ENCODE measurements at regions not wholly inside any gene's neighbourhood (a gene's known extent, or its start where the extent isn't known, plus 50 kb on each side); places are given as distances from the start of the nearest gene placed in this dataset.

DNA sequence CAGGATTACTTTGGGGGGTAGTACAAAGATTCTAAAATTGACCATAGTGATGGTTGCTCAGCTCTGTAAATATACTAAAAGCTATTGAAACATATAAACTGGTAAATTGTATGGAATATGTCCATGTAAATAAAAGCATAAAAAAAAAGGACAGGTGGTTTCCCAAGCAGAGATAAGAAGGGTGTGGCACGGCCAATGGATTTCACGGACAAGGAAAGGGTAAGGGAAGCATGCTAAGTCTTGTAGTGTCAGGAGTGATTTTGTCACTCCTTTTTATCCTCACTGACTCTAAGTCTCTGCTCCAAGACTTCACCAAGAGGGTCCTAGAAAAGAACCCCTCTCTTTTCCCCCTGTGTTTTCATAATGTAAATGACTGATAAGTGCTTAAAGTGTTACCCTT lies 229.2 kb downstream of the SPTSSA start:
- POLR2A ChIA-PET = no interaction called here
- no peak overlapping the region for H3K4me2 ChIP-seq (ENCODE audit: low read length)

More for the DNA sequence above, 229.2 kb downstream of the SPTSSA start:
- Histone ChIP-seq H3K4me1 (ENCODE audit: control insufficient read depth in 1 of 2, insufficient read depth in 2 of 2, low read length in 2 of 2) (peaks cover 0 to 2% of the 10 kb centered on the region in 2 experiments; a peak in 2 of 4 replicates), H2AFZ (ENCODE audit: low read depth, low read length, poor library complexity, severe bottlenecking) (no peak overlapping the region), H3K9me3 (ENCODE audit: control insufficient read depth in 1 of 2, insufficient read depth in 1 of 2, low read depth in 1 of 2, low read length in 2 of 2) (no peaks in the 10 kb centered on the region), H3K9me2 (ENCODE audit: insufficient read depth) (no peaks in the 10 kb centered on the region), H3K9ac (ENCODE audit: low read length) (no peak overlapping the region), H3K27ac (ENCODE audit: low read depth, low read length) (no peak overlapping the region), H4K20me1 (ENCODE audit: insufficient read depth) (no peaks in the 10 kb centered on the region), H3K27me3 (ENCODE audit: insufficient read depth, low read length) (no peaks in the 10 kb centered on the region), H3K4me3 (replicated peaks in 1 of 2; ENCODE audit: low read depth in 1 of 2, low read length in 2 of 2) (no peak overlapping the region), H3K79me2 (ENCODE audit: insufficient read depth, low read length) (no peaks in the 10 kb centered on the region), H3K36me3 (ENCODE audit: control insufficient read depth in 1 of 2, insufficient read depth in 2 of 2, low read length in 2 of 2) (no peaks in the 10 kb centered on the region)
- intact Hi-C loops (cut with micrococcal nuclease) = no loop called here
- RAD21 ChIA-PET (ENCODE audit: low non-redundant PET in 1 of 2, low total read pairs in 2 of 2, uncharacterized antibody in 2 of 2, unreplicated experiment in 2 of 2) = no interaction called here
- CTCF ChIA-PET = no interaction called here
- ATAC-seq (no peak), DNase-seq (ENCODE audit: low read depth, low spot score) (no peak)
- no peak for TF ChIP-seq EZH2phosphoT487 (IDR thresholded peaks at IDR 0.05; ENCODE audit: borderline replicate concordance)
- TF ChIP-seq CEBPB (IDR thresholded peaks at IDR 0.05; ENCODE audit: low read depth) = no peak
- TF ChIP-seq EGR1 (IDR thresholded peaks at IDR 0.05; ENCODE audit: low read depth) = no peak
- no peak for TF ChIP-seq TCF7L2 (IDR thresholded peaks at IDR 0.05; ENCODE audit: borderline replicate concordance, extremely low read depth, insufficient read depth, insufficient read length)
- TF ChIP-seq FOSL1 (IDR thresholded peaks at IDR 0.05; ENCODE audit: low read depth) = no peak
- no peak for TF ChIP-seq ELF1 (IDR thresholded peaks at IDR 0.05; ENCODE audit: borderline replicate concordance, low read depth)
- no peak for TF ChIP-seq YY1 (IDR thresholded peaks at IDR 0.05; ENCODE audit: extremely low read depth, insufficient replicate concordance, low read depth, low read length)
- no peak for TF ChIP-seq SIN3A (IDR thresholded peaks at IDR 0.05; ENCODE audit: low read depth)
- TF ChIP-seq SP1 (IDR thresholded peaks at IDR 0.05; ENCODE audit: low read depth) = no peak
- no peak for TF ChIP-seq POLR2A (IDR thresholded peaks at IDR 0.05; ENCODE audit: borderline replicate concordance, extremely low read depth, insufficient read depth, insufficient read length)
- TF ChIP-seq, protein P1, sequence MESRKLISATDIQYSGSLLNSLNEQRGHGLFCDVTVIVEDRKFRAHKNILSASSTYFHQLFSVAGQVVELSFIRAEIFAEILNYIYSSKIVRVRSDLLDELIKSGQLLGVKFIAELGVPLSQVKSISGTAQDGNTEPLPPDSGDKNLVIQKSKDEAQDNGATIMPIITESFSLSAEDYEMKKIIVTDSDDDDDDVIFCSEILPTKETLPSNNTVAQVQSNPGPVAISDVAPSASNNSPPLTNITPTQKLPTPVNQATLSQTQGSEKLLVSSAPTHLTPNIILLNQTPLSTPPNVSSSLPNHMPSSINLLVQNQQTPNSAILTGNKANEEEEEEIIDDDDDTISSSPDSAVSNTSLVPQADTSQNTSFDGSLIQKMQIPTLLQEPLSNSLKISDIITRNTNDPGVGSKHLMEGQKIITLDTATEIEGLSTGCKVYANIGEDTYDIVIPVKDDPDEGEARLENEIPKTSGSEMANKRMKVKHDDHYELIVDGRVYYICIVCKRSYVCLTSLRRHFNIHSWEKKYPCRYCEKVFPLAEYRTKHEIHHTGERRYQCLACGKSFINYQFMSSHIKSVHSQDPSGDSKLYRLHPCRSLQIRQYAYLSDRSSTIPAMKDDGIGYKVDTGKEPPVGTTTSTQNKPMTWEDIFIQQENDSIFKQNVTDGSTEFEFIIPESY (IDR thresholded peaks at IDR 0.05; ENCODE audit: extremely low read depth, insufficient replicate concordance, low read length) = no peak
- TF ChIP-seq ZFX (IDR thresholded peaks at IDR 0.05) = no peak
- no peak for TF ChIP-seq REST (IDR thresholded peaks at IDR 0.05; ENCODE audit: low read depth)
- TF ChIP-seq ZNF274 (IDR thresholded peaks at IDR 0.05; ENCODE audit: low read depth, low read length) = no peak
- no peak for TF ChIP-seq SRF (IDR thresholded peaks at IDR 0.05; ENCODE audit: low read depth)
- no peak for TF ChIP-seq MAX (IDR thresholded peaks at IDR 0.05)
- TF ChIP-seq, protein P2, sequence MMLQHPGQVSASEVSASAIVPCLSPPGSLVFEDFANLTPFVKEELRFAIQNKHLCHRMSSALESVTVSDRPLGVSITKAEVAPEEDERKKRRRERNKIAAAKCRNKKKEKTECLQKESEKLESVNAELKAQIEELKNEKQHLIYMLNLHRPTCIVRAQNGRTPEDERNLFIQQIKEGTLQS (IDR thresholded peaks at IDR 0.05) = no peak
- TF ChIP-seq POLR2AphosphoS5 (IDR thresholded peaks at IDR 0.05; ENCODE audit: low read depth, low read length) = no peak
- no TSS peak for BruUV-seq (replicated peaks)

Measured in HCT116 (cell line).